OCI-LY7 (cell line): ENCODE measurements at regions not wholly inside any gene's neighbourhood (a gene's known extent, or its start where the extent isn't known, plus 50 kb on each side); places are given as distances from the start of the nearest gene placed in this dataset.

Source experiments
- BruUV-seq: library from RNA; stranded (reverse); fragments of 400-500 nt; replicated peaks from 2 replicates; lab custom pipeline; 2021; lab: Mats Ljungman, UMichigan
- CTCF ChIA-PET: fragments of 300-600 bp; sonication (Branson Sonifier 250); formaldehyde crosslinking; loops from one replicate; lab custom pipeline; 2022; ENCODE audit warnings: antibody characterized with exemption; ENCODE audit not compliant: unreplicated experiment; lab: Charles Lee
- POLR2A ChIA-PET: fragments of 300-600 bp; sonication (Branson Sonifier 250); formaldehyde crosslinking; loops from one replicate; lab custom pipeline; 2022; ENCODE audit warnings: antibody characterized with exemption; lab: Charles Lee
- DNase-seq: peaks from one replicate; pipeline ENCODE4 v3.0.0-alpha.2; 2015; ENCODE audit warnings: low spot score
- H2AFZ ChIP-seq: fragments of 200-600 bp; sonication (generic), shearing (Covaris generic); 2 replicates; pipeline ENCODE4 v1.6.1; 2014; ENCODE audit warnings: mild to moderate bottlenecking, antibody characterized with exemption, low read length, moderate library complexity
- H3K27ac ChIP-seq: fragments of 200-600 bp; sonication (generic); 2 replicates; pipeline ENCODE4 v1.5.1; 2014; ENCODE audit warnings: mixed run types, low read depth, mild to moderate bottlenecking, moderate library complexity, low read length, inconsistent platforms; ENCODE audit not compliant: poor library complexity, severe bottlenecking
- H3K36me3 ChIP-seq: fragments of 200-600 bp; sonication (generic); 2 replicates; pipeline ENCODE4 v1.6.1; 2014; ENCODE audit warnings: mild to moderate bottlenecking, antibody characterized with exemption, low read length, moderate library complexity, mixed read lengths; ENCODE audit not compliant: insufficient read depth
- H3K4me1 ChIP-seq: fragments of 200-600 bp; sonication (generic); 2 replicates; pipeline ENCODE4 v1.5.1; 2014; ENCODE audit warnings: mild to moderate bottlenecking, low read length; ENCODE audit not compliant: insufficient read depth, poor library complexity, severe bottlenecking
- H3K4me2 ChIP-seq: fragments of 200-600 bp; sonication (generic); 2 replicates; pipeline ENCODE4 v1.6.1; 2014; ENCODE audit warnings: mild to moderate bottlenecking, low read length
- H3K4me3 ChIP-seq: fragments of 200-600 bp; sonication (generic); 2 replicates; pipeline ENCODE4 v1.5.1; 2014; ENCODE audit warnings: mild to moderate bottlenecking, low read depth, low read length; ENCODE audit not compliant: poor library complexity, severe bottlenecking
- H3K79me2 ChIP-seq: fragments of 200-600 bp; sonication (generic); 2 replicates; pipeline ENCODE4 v1.6.1; 2016; ENCODE audit warnings: low read depth, mild to moderate bottlenecking, low read length, moderate library complexity, mixed read lengths; ENCODE audit not compliant: insufficient read depth
- H3K9me2 ChIP-seq: fragments of 200-600 bp; sonication (generic); 2 replicates; pipeline ENCODE4 v1.6.1; 2016; ENCODE audit warnings: mild to moderate bottlenecking, low read length, mixed read lengths; ENCODE audit not compliant: insufficient read depth
- H3K9me3 ChIP-seq: fragments of 200-600 bp; sonication (generic); 2 replicates; pipeline ENCODE4 v1.6.1; 2014; ENCODE audit warnings: mild to moderate bottlenecking, mixed run types, low read length, mixed read lengths
- H4K20me1 ChIP-seq: fragments of 200-600 bp; sonication (generic); 2 replicates; pipeline ENCODE4 v1.6.1; 2014; ENCODE audit warnings: mild to moderate bottlenecking, antibody characterized with exemption, low read length, moderate library complexity, mixed read lengths; ENCODE audit not compliant: insufficient read depth
- EZH2phosphoT487 ChIP-seq: fragments of 200-600 bp; sonication (generic); IDR thresholded peaks from 2 replicates; pipeline ENCODE4 v1.6.1; 2018; ENCODE audit warnings: low read depth, borderline replicate concordance, mild to moderate bottlenecking, mixed run types, antibody characterized with exemption, low read length, moderate library complexity, mixed read lengths
- intact Hi-C: fragments of 100-400 bp; cut with micrococcal nuclease; formaldehyde crosslinking; loops from one replicate; pipeline ENCODE4 v1.10.0; 2022; ENCODE audit not compliant: unreplicated experiment
- TF ChIP-seq, protein P1 (sequence below): fragments of 200-600 bp; sonication (generic); conservative IDR thresholded peaks from 2 replicates; pipeline ENCODE4 v1.5.1; 2014; ENCODE audit warnings: mild to moderate bottlenecking, antibody characterized with exemption, low read length, moderate library complexity, mixed read lengths

- CTCF ChIA-PET = no interaction called here
- intact Hi-C loops = loop anchor here (10.0 kb wide), 1 partner anchor 1414 kb away; the partner anchor contains the start of gene MEIS1
Measured at GRCh38 chr2:67848551-67849285, 214.1 kb downstream of the C1D start.

DNA sequence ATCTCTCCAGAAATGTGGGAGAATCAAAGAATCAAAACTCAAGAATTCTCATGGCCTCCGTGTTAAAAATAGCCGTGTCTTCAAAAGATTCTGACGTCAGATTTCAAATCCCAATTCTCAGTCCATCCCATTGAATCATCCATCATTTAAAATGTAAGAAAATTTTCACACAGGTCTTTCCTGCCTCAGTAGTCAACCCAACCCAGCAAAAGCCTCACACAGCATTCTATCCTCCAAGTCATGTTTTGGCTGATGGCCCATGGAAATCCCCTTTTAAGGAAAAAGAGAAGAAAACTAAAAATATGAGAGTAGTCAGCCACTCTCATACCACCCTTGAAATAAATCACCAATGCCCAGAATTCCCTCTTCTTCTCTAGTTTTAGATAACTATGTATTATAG is 211.8 kb downstream of the C1D start:
- TF ChIP-seq, protein P1, sequence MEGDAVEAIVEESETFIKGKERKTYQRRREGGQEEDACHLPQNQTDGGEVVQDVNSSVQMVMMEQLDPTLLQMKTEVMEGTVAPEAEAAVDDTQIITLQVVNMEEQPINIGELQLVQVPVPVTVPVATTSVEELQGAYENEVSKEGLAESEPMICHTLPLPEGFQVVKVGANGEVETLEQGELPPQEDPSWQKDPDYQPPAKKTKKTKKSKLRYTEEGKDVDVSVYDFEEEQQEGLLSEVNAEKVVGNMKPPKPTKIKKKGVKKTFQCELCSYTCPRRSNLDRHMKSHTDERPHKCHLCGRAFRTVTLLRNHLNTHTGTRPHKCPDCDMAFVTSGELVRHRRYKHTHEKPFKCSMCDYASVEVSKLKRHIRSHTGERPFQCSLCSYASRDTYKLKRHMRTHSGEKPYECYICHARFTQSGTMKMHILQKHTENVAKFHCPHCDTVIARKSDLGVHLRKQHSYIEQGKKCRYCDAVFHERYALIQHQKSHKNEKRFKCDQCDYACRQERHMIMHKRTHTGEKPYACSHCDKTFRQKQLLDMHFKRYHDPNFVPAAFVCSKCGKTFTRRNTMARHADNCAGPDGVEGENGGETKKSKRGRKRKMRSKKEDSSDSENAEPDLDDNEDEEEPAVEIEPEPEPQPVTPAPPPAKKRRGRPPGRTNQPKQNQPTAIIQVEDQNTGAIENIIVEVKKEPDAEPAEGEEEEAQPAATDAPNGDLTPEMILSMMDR = no peak
- no peak for TF ChIP-seq EZH2phosphoT487
- Histone ChIP-seq H3K9me3 (no peaks in the 10 kb centered on the region), H3K36me3 (no peaks in the 10 kb centered on the region), H3K4me2 (no peak overlapping the region), H4K20me1 (no peaks in the 10 kb centered on the region), H3K9me2 (no peaks in the 10 kb centered on the region; the same call in 1 of the 2 replicates), H2AFZ (no peak overlapping the region), H3K4me1 (no peaks in the 10 kb centered on the region), H3K4me3 (no peak overlapping the region), H3K79me2 (no peaks in the 10 kb centered on the region), H3K27ac (no peak overlapping the region)
- intact Hi-C loops = no loop called here
- DNase-seq = no peak
- ChIA-PET POLR2A (no interaction called here), CTCF (no interaction called here)
- BruUV-seq = no TSS peak

More at GRCh38 chr2:67848551-67849285, 214.1 kb downstream of the C1D start:
- Histone ChIP-seq H3K36me3 (no peaks in the 10 kb centered on the region), H3K79me2 (no peaks in the 10 kb centered on the region), H2AFZ (no peak overlapping the region), H3K27ac (no peak overlapping the region), H4K20me1 (no peaks in the 10 kb centered on the region), H3K4me2 (no peak overlapping the region), H3K9me2 (no peaks in the 10 kb centered on the region), H3K4me3 (no peak overlapping the region), H3K4me1 (no peaks in the 10 kb centered on the region), H3K9me3 (no peaks in the 10 kb centered on the region)
- POLR2A ChIA-PET = no interaction called here
- no TSS peak for BruUV-seq
- no peak for DNase-seq
- no peak for TF ChIP-seq EZH2phosphoT487
- TF ChIP-seq, protein P1 = no peak
